Osteocyte (in vitro differentiated cells): ENCODE measurements at regions not wholly inside any gene's neighbourhood (a gene's known extent, or its start where the extent isn't known, plus 50 kb on each side); places are given as distances from the start of the nearest gene placed in this dataset.

Experiments used
- DNase-seq: peaks from one replicate; pipeline ENCODE4 v3.0.0; 2021; ENCODE audit warnings: mixed read lengths; ENCODE audit not compliant: unreplicated experiment; ENCODE audit errors: extremely low spot score
- H3K27ac Mint-ChIP-seq: one replicate; pipeline ENCODE4 v1.8.0; 2021; ENCODE audit warnings: mild to moderate bottlenecking, mixed read lengths; ENCODE audit not compliant: unreplicated experiment
- H3K27me3 Mint-ChIP-seq: one replicate; pipeline ENCODE4 v1.8.0; 2021; ENCODE audit warnings: mixed read lengths; ENCODE audit not compliant: unreplicated experiment
- H3K36me3 Mint-ChIP-seq: one replicate; pipeline ENCODE4 v1.8.0; 2021; ENCODE audit warnings: mixed read lengths; ENCODE audit not compliant: unreplicated experiment
- H3K4me1 Mint-ChIP-seq: one replicate; pipeline ENCODE4 v1.8.0; 2021; ENCODE audit warnings: mixed read lengths; ENCODE audit not compliant: unreplicated experiment
- H3K4me3 Mint-ChIP-seq: one replicate; pipeline ENCODE4 v1.8.0; 2021; ENCODE audit warnings: mild to moderate bottlenecking, moderate library complexity, mixed read lengths; ENCODE audit not compliant: unreplicated experiment
- H3K9me3 Mint-ChIP-seq: one replicate; pipeline ENCODE4 v1.8.0; 2021; ENCODE audit warnings: mixed read lengths; ENCODE audit not compliant: unreplicated experiment
- CTCF ChIP-seq: fragments of 200-600 bp; sonication (generic); IDR thresholded peaks from 2 replicates; pipeline ENCODE4 v1.5.0; 2021; ENCODE audit warnings: antibody characterized with exemption, mild to moderate bottlenecking, moderate library complexity

GRCh38 chr16:51549836-51550235, 398.8 kb upstream of the SALL1 start:
- TF ChIP-seq CTCF = no peak
- DNase-seq = no peak
- Mint-ChIP-seq H3K36me3 (no peaks in the 10 kb centered on the region), H3K4me3 (no peak overlapping the region), H3K27ac (no peak overlapping the region), H3K4me1 (no peaks in the 10 kb centered on the region), H3K27me3 (no peaks in the 10 kb centered on the region), H3K9me3 (peaks cover 3% of the 10 kb centered on the region)

GRCh38 chr16:51545951-51546350, 394.9 kb upstream of the SALL1 start:
- Mint-ChIP-seq H3K27ac (no peak overlapping the region), H3K4me3 (no peak overlapping the region), H3K27me3 (no peaks in the 10 kb centered on the region)

GRCh38 chr16:51544851-51545467, 393.9 kb upstream of the SALL1 start:
- peaks cover 3% of the 10 kb centered on the region for H3K9me3 Mint-ChIP-seq
- H3K4me3 Mint-ChIP-seq = no peak overlapping the region
- TF ChIP-seq CTCF = no peak
- no peaks in the 10 kb centered on the region for H3K27me3 Mint-ChIP-seq
- DNase-seq = no peak
- H3K36me3 Mint-ChIP-seq = no peaks in the 10 kb centered on the region
- H3K27ac Mint-ChIP-seq = no peak overlapping the region
- H3K4me1 Mint-ChIP-seq = no peaks in the 10 kb centered on the region

More at GRCh38 chr16:51545951-51546350, 394.9 kb upstream of the SALL1 start:
- DNase-seq = no peak
- Mint-ChIP-seq H3K4me1 (no peaks in the 10 kb centered on the region), H3K9me3 (peaks cover 3% of the 10 kb centered on the region), H3K36me3 (no peaks in the 10 kb centered on the region)
- no peak for TF ChIP-seq CTCF

GRCh38 chr16:51543971-51544370, 392.9 kb upstream of the SALL1 start:
- Mint-ChIP-seq H3K27ac (no peak overlapping the region), H3K36me3 (no peaks in the 10 kb centered on the region), H3K27me3 (no peaks in the 10 kb centered on the region), H3K9me3 (no peaks in the 10 kb centered on the region), H3K4me3 (no peak overlapping the region), H3K4me1 (no peaks in the 10 kb centered on the region)
- no peak for DNase-seq
- no peak for TF ChIP-seq CTCF

- DNase-seq = no peak
- no peaks in the 10 kb centered on the region for H3K9me3 Mint-ChIP-seq
- no peak overlapping the region for H3K4me3 Mint-ChIP-seq
- peaks cover 3% of the 10 kb centered on the region for H3K4me1 Mint-ChIP-seq
- H3K27ac Mint-ChIP-seq = no peak overlapping the region
- no peak for TF ChIP-seq CTCF
- no peaks in the 10 kb centered on the region for H3K36me3 Mint-ChIP-seq
- no peaks in the 10 kb centered on the region for H3K27me3 Mint-ChIP-seq
Observed at GRCh38 chr16:51542981-51543815, 392.1 kb upstream of the SALL1 start.
